T-cell (primary cell): ENCODE measurements at regions not wholly inside any gene's neighbourhood (a gene's known extent, or its start where the extent isn't known, plus 50 kb on each side); places are given as distances from the start of the nearest gene placed in this dataset.

Source experiments
- ATAC-seq, 4 experiments: fragments of 200-7000 bp in 3 of 4; fragments of 150-1000 bp in 1 of 4; cut with Tn5 transposase; replicated peaks in 1 of 4; 1 replicate in 3 of 4; 2 replicates in 1 of 4; pipeline ENCODE4 v1.10.0; 2021; ENCODE audit warnings: moderate library complexity in 3 of 4, mild to moderate bottlenecking in 2 of 4, moderate number of reproducible peaks in 1 of 4
- CTCF ChIA-PET, 2 donors: fragments of 300-600 bp; sonication (Branson Sonifier 250); formaldehyde crosslinking; loops; one replicate each; lab custom pipeline; 2022; ENCODE audit warnings: antibody characterized with exemption in 2 of 2; lab: Charles Lee
- POLR2A ChIA-PET, 2 donors: fragments of 300-600 bp; sonication (Branson Sonifier 250); formaldehyde crosslinking; loops; one replicate each; lab custom pipeline; 2022; ENCODE audit warnings: antibody characterized with exemption in 2 of 2; lab: Charles Lee
- DNase-seq, 35 experiments: peaks; one replicate each; pipeline versions ENCODE4 v3.0.0 to v3.0.0-alpha.2; 2013 to 2023
- H3K27ac ChIP-seq: one replicate; pipeline ENCODE4 v1.5.1; 2013; ENCODE audit warnings: low read length
- H3K27me3 ChIP-seq, 2 experiments: replicated peaks in 1 of 2; 1 replicate in 1 of 2; 2 replicates in 1 of 2; pipeline versions ENCODE4 v1.6.1 to v1.7.0; 2013; ENCODE audit warnings: low read length in 1 of 2, mixed read lengths in 1 of 2; ENCODE audit not compliant: control insufficient read depth in 2 of 2, insufficient read depth in 2 of 2; ENCODE audit errors: extremely low read depth in 1 of 2
- H3K36me3 ChIP-seq, 2 donors: 1 replicate in 1 of 2; 2 replicates in 1 of 2; pipeline versions ENCODE4 v1.6.1 to v1.7.0; 2013; ENCODE audit warnings: low read length in 1 of 2; ENCODE audit not compliant: control insufficient read depth in 2 of 2, insufficient read depth in 1 of 2; ENCODE audit errors: extremely low read depth in 1 of 2
- H3K4me1 ChIP-seq, 2 experiments: 1 replicate in 1 of 2; 2 replicates in 1 of 2; pipeline versions ENCODE4 v1.6.1 to v1.7.0; 2013; ENCODE audit warnings: low read length in 2 of 2, mixed read lengths in 1 of 2; ENCODE audit not compliant: insufficient read depth in 2 of 2, control insufficient read depth in 1 of 2; ENCODE audit errors: extremely low read depth in 1 of 2
- H3K4me3 ChIP-seq, 2 donors: 1 replicate in 1 of 2; 2 replicates in 1 of 2; pipeline versions ENCODE4 v1.5.1 to v1.7.0; 2013; ENCODE audit warnings: mild to moderate bottlenecking in 2 of 2, low read length in 1 of 2, moderate library complexity in 1 of 2; ENCODE audit not compliant: control insufficient read depth in 1 of 2; ENCODE audit errors: extremely low read depth in 1 of 2
- H3K9me3 ChIP-seq: 2 replicates; pipeline ENCODE4 v1.7.0; 2013
- H3K27ac Mint-ChIP-seq, 2 donors: one replicate each; pipeline ENCODE4 v1.8.0; 2020 to 2021; ENCODE audit warnings: mild to moderate bottlenecking in 2 of 2, mixed read lengths in 2 of 2
- H3K27me3 Mint-ChIP-seq, 2 donors: one replicate each; pipeline ENCODE4 v1.8.0; 2021 to 2022; ENCODE audit warnings: mixed read lengths in 2 of 2
- H3K36me3 Mint-ChIP-seq: one replicate; pipeline ENCODE4 v1.8.0; 2021; ENCODE audit warnings: mixed read lengths
- H3K4me1 Mint-ChIP-seq, 3 donors: one replicate each; pipeline ENCODE4 v1.8.0; 2020 to 2022; ENCODE audit warnings: mixed read lengths in 3 of 3, mild to moderate bottlenecking in 1 of 3
- H3K4me3 Mint-ChIP-seq, 3 donors: one replicate each; pipeline ENCODE4 v1.8.0; 2020 to 2022; ENCODE audit warnings: mild to moderate bottlenecking in 3 of 3, mixed read lengths in 3 of 3, moderate library complexity in 3 of 3
- H3K9me3 Mint-ChIP-seq, 3 donors: one replicate each; pipeline ENCODE4 v1.8.0; 2020 to 2022; ENCODE audit warnings: mixed read lengths in 3 of 3
- WGBS: methylation state at CpG from one replicate; pipeline ENCODE4 v1.1.5; 2013; ENCODE audit warnings: missing lambda C conversion rate; ENCODE audit not compliant: insufficient coverage; 5-methylcytosine and 5-hydroxymethylcytosine counted together

GRCh38 chr16:35642322-35642835 is 2183.0 kb downstream of the TP53TG3F start:
- H3K4me1 ChIP-seq: no peaks in the 10 kb centered on the region
- Mint-ChIP-seq H3K27me3 (no peaks in the 10 kb centered on the region), H3K4me1 (no peaks in the 10 kb centered on the region), H3K27ac (no peak overlapping the region), H3K9me3 (peaks cover 8 to 51% (median 27%) of the 10 kb centered on the region in 3 donors), H3K4me3 (no peak overlapping the region), H3K36me3 (no peaks in the 10 kb centered on the region)
- H3K4me3 ChIP-seq: no peak overlapping the region
- POLR2A ChIA-PET: no interaction called here
- no peak for DNase-seq
- H3K36me3 ChIP-seq: no peaks in the 10 kb centered on the region
- ATAC-seq: no peak
- H3K27me3 ChIP-seq: no peaks in the 10 kb centered on the region
- CTCF ChIA-PET: no interaction called here
- no peak overlapping the region for H3K27ac ChIP-seq
- H3K9me3 ChIP-seq: no peaks in the 10 kb centered on the region
- 65% methylated on average over 3 of the region's 4 CpGs for WGBS

DNA sequence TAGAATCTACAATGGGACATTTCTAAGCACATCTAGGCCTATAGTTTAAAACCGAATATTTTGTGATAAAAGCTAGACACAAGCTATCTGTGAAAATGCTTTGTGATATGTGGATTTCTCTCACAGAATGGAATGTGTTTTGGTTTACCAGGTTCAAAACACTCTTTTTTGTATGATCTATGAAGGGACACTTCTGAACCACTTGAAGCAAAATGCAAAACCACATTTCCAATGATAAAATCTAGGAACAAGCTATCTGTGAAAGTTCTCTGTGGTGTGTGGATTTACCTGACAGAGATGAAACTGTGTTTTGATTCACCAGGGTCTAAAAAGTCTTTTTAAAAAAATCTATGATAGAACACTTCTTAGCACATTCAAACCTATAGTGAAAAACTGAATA is 2192.4 kb downstream of the TP53TG3F start:
- ChIA-PET POLR2A (no interaction called here), CTCF (no interaction called here)
- no CpG with 5 or more reads among the region's 1 CpG for WGBS
- H3K9me3 ChIP-seq: no peaks in the 10 kb centered on the region
- no peaks in the 10 kb centered on the region for H3K4me1 Mint-ChIP-seq
- no peak overlapping the region for H3K27ac Mint-ChIP-seq
- no peaks in the 10 kb centered on the region for H3K36me3 ChIP-seq
- H3K4me1 ChIP-seq: no peaks in the 10 kb centered on the region
- DNase-seq (no peak), ATAC-seq (no peak)
- no peaks in the 10 kb centered on the region for H3K36me3 Mint-ChIP-seq
- H3K27ac ChIP-seq: no peak overlapping the region
- H3K27me3 Mint-ChIP-seq: no peaks in the 10 kb centered on the region
- H3K4me3 Mint-ChIP-seq: no peak overlapping the region
- H3K9me3 Mint-ChIP-seq: peaks cover 0 to 11% (median 10%) of the 10 kb centered on the region in 3 donors
- no peak overlapping the region for H3K4me3 ChIP-seq
- no peaks in the 10 kb centered on the region for H3K27me3 ChIP-seq

- Mint-ChIP-seq H3K27ac (no peak overlapping the region), H3K27me3 (no peaks in the 10 kb centered on the region), H3K4me1 (no peaks in the 10 kb centered on the region), H3K4me3 (no peak overlapping the region), H3K36me3 (no peaks in the 10 kb centered on the region), H3K9me3 (peaks cover 20 to 36% (median 23%) of the 10 kb centered on the region in 3 donors)
- no peaks in the 10 kb centered on the region for H3K9me3 ChIP-seq
- no peak for ATAC-seq
- no peaks in the 10 kb centered on the region for H3K27me3 ChIP-seq
- POLR2A ChIA-PET: interaction anchor here in 1 of 2 donors (0.6 kb wide), 1 partner anchor 873 kb away, joined by 4 read pairs; no protein-coding TSS in a partner anchor
- H3K4me3 ChIP-seq: no peak overlapping the region
- H3K36me3 ChIP-seq: no peaks in the 10 kb centered on the region
- no peaks in the 10 kb centered on the region for H3K4me1 ChIP-seq
- CTCF ChIA-PET: no interaction called here
- no peak for DNase-seq
- no CpG with 5 or more reads among the region's 3 CpGs for WGBS
- no peak overlapping the region for H3K27ac ChIP-seq
Observed at GRCh38 chr16:35664091-35664693, 2204.8 kb downstream of the TP53TG3F start.

- Histone ChIP-seq H3K36me3 (no peaks in the 10 kb centered on the region), H3K4me3 (no peak overlapping the region), H3K27me3 (no peaks in the 10 kb centered on the region), H3K9me3 (peaks cover 2% of the 10 kb centered on the region), H3K4me1 (no peaks in the 10 kb centered on the region), H3K27ac (no peak overlapping the region)
- no peak overlapping the region for H3K27ac Mint-ChIP-seq
- no peak overlapping the region for H3K4me3 Mint-ChIP-seq
- no peak for DNase-seq
- POLR2A ChIA-PET: no interaction called here
- CTCF ChIA-PET: no interaction called here
- no peaks in the 10 kb centered on the region for H3K27me3 Mint-ChIP-seq
- H3K9me3 Mint-ChIP-seq: peaks cover 15 to 59% (median 44%) of the 10 kb centered on the region in 3 donors
- no peaks in the 10 kb centered on the region for H3K36me3 Mint-ChIP-seq
- no peak for ATAC-seq
- no peaks in the 10 kb centered on the region for H3K4me1 Mint-ChIP-seq
- WGBS: 94% methylated on average over 2 of the region's 4 CpGs
Observed at GRCh38 chr16:35685085-35685484, 2225.7 kb downstream of the TP53TG3F start.

GRCh38 chr16:35686595-35686994 is 2227.2 kb downstream of the TP53TG3F start:
- H3K4me1 ChIP-seq: no peaks in the 10 kb centered on the region
- ATAC-seq (no peak), DNase-seq (no peak)
- Mint-ChIP-seq H3K4me1 (no peaks in the 10 kb centered on the region), H3K4me3 (no peak overlapping the region), H3K36me3 (no peaks in the 10 kb centered on the region), H3K27ac (no peak overlapping the region), H3K27me3 (no peaks in the 10 kb centered on the region), H3K9me3 (peaks cover 27 to 67% (median 54%) of the 10 kb centered on the region in 3 donors)
- H3K27ac ChIP-seq: no peak overlapping the region
- no peaks in the 10 kb centered on the region for H3K9me3 ChIP-seq
- no peak overlapping the region for H3K4me3 ChIP-seq
- H3K27me3 ChIP-seq: no peaks in the 10 kb centered on the region
- ChIA-PET CTCF (no interaction called here), POLR2A (no interaction called here)
- no CpG with 5 or more reads among the region's 3 CpGs for WGBS
- no peaks in the 10 kb centered on the region for H3K36me3 ChIP-seq

- H3K36me3 ChIP-seq: no peaks in the 10 kb centered on the region
- Mint-ChIP-seq H3K4me1 (no peaks in the 10 kb centered on the region), H3K4me3 (no peak overlapping the region), H3K9me3 (peaks cover 27 to 70% (median 54%) of the 10 kb centered on the region in 3 donors), H3K27ac (no peak overlapping the region), H3K27me3 (no peaks in the 10 kb centered on the region), H3K36me3 (no peaks in the 10 kb centered on the region)
- H3K27ac ChIP-seq: no peak overlapping the region
- DNase-seq: no peak
- no peak overlapping the region for H3K4me3 ChIP-seq
- ChIA-PET POLR2A (no interaction called here), CTCF (no interaction called here)
- no peak for ATAC-seq
- H3K4me1 ChIP-seq: no peaks in the 10 kb centered on the region
- WGBS: 68% methylated on average over 6 of the region's 7 CpGs
- no peaks in the 10 kb centered on the region for H3K9me3 ChIP-seq
- no peaks in the 10 kb centered on the region for H3K27me3 ChIP-seq
Observed at GRCh38 chr16:35687071-35687470, 2227.7 kb downstream of the TP53TG3F start.
